HEK293T (cell line): ENCODE measurements at regions not wholly inside any gene's neighbourhood (a gene's known extent, or its start where the extent isn't known, plus 50 kb on each side); places are given as distances from the start of the nearest gene placed in this dataset.

Experiments used
- CTCF ChIA-PET: fragments of 350-600 bp; formaldehyde crosslinking; extraction: SDS; loops from one replicate; lab custom pipeline; 2021; ENCODE audit warnings: antibody characterized with exemption, inconsistent platforms; lab: Yijun Ruan, JAX
- POLR2A ChIA-PET: fragments of 350-600 bp; formaldehyde crosslinking; extraction: SDS; loops from one replicate; lab custom pipeline; 2020; ENCODE audit warnings: antibody characterized with exemption, inconsistent platforms; lab: Yijun Ruan, JAX
- DNase-seq: peaks from one replicate; pipeline ENCODE4 v3.0.0; 2012; ENCODE audit warnings: mixed read lengths; ENCODE audit errors: extremely low spot score
- ARNT ChIP-seq: fragments of 450-650 bp; IDR thresholded peaks from 2 replicates; pipeline ENCODE4 v1.6.1; 2017; ENCODE audit warnings: mild to moderate bottlenecking
- BHLHE40 ChIP-seq: fragments of 450-650 bp; IDR thresholded peaks from 2 replicates; pipeline ENCODE4 v1.6.1; 2016; ENCODE audit warnings: mild to moderate bottlenecking, moderate library complexity, borderline replicate concordance
- CTBP1 ChIP-seq: fragments of 450-650 bp; IDR thresholded peaks from 2 replicates; pipeline ENCODE4 v1.6.1; 2016; ENCODE audit warnings: borderline replicate concordance
- ELF4 ChIP-seq: fragments of 450-650 bp; IDR thresholded peaks from 2 replicates; pipeline ENCODE4 v1.6.1; 2017; ENCODE audit warnings: antibody characterized with exemption
- FOXA1 ChIP-seq: fragments of 450-650 bp; IDR thresholded peaks from 2 replicates; pipeline ENCODE4 v1.6.1; 2016; ENCODE audit warnings: mild to moderate bottlenecking
- FOXK2 ChIP-seq: fragments of 450-650 bp; IDR thresholded peaks from 2 replicates; pipeline ENCODE4 v1.6.1; 2016; ENCODE audit warnings: mild to moderate bottlenecking
- FOXM1 ChIP-seq: fragments of 450-650 bp; IDR thresholded peaks from 2 replicates; pipeline ENCODE4 v1.6.1; 2017; ENCODE audit warnings: mild to moderate bottlenecking, borderline replicate concordance
- HDGF ChIP-seq: fragments of 450-650 bp; IDR thresholded peaks from 2 replicates; pipeline ENCODE4 v1.6.1; 2017; ENCODE audit warnings: antibody characterized with exemption, borderline replicate concordance
- L3MBTL2 ChIP-seq: fragments of 450-650 bp; conservative IDR thresholded peaks from 2 replicates; pipeline ENCODE4 v1.6.1; 2016; ENCODE audit warnings: mild to moderate bottlenecking
- LEF1 ChIP-seq: fragments of 450-650 bp; IDR thresholded peaks from 2 replicates; pipeline ENCODE4 v1.6.1; 2017; ENCODE audit warnings: mild to moderate bottlenecking, borderline replicate concordance
- NFRKB ChIP-seq: fragments of 450-650 bp; IDR thresholded peaks from 2 replicates; pipeline ENCODE4 v1.6.1; 2016; ENCODE audit warnings: mild to moderate bottlenecking, moderate library complexity
- SP1 ChIP-seq: fragments of 450-650 bp; IDR thresholded peaks from 2 replicates; pipeline ENCODE4 v1.6.1; 2017
- SUZ12 ChIP-seq: fragments of 450-650 bp; IDR thresholded peaks from 2 replicates; pipeline ENCODE4 v1.6.1; 2016; ENCODE audit warnings: mild to moderate bottlenecking
- TARDBP ChIP-seq: fragments of 450-650 bp; IDR thresholded peaks from 2 replicates; pipeline ENCODE4 v1.6.1; 2016
- ZNF384 ChIP-seq: fragments of 450-650 bp; IDR thresholded peaks from 2 replicates; pipeline ENCODE4 v1.6.1; 2016
- TF ChIP-seq, protein P1 (sequence below): fragments of 450-650 bp; IDR thresholded peaks from 2 replicates; pipeline ENCODE4 v1.6.1; 2016

DNA sequence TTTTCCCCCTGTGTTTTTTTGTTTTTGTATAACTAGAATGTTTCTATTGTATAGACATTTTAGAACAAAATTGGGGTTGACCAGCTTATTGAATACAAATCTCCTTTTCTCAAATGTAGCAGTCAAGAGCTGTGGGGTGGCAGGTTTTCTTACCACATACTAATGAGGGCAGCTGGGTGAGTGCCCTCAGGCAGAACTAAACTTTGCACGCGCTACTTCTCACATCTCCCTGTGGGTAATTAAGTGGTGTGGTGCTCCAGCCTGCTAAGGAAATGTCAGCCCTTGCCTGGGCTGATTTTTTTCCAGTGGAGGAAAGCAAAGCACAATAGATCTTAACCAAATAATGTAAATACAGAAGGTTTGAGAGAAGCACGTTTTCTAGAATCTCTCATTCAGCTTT is 717.6 kb upstream of the TENM3 start:
- ChIA-PET POLR2A (no interaction called here), CTCF (interaction anchor here (1.4 to 4.0 kb wide), 2 partner anchors 12 to 224 kb away, joined by 5 to 29 read pairs; no protein-coding TSS in a partner anchor)
- TF ChIP-seq BHLHE40 (no peak), ARNT (no peak), FOXM1 (no peak), HDGF (no peak), TARDBP (no peak), ELF4 (no peak), FOXA1 (no peak), CTBP1 (no peak), LEF1 (no peak), SP1 (no peak), SUZ12 (no peak), NFRKB (no peak), ZNF384 (no peak), FOXK2 (no peak), L3MBTL2 (no peak)
- TF ChIP-seq, protein P1, sequence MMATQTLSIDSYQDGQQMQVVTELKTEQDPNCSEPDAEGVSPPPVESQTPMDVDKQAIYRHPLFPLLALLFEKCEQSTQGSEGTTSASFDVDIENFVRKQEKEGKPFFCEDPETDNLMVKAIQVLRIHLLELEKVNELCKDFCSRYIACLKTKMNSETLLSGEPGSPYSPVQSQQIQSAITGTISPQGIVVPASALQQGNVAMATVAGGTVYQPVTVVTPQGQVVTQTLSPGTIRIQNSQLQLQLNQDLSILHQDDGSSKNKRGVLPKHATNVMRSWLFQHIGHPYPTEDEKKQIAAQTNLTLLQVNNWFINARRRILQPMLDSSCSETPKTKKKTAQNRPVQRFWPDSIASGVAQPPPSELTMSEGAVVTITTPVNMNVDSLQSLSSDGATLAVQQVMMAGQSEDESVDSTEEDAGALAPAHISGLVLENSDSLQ, result no peak
- DNase-seq, result no peak

DNA sequence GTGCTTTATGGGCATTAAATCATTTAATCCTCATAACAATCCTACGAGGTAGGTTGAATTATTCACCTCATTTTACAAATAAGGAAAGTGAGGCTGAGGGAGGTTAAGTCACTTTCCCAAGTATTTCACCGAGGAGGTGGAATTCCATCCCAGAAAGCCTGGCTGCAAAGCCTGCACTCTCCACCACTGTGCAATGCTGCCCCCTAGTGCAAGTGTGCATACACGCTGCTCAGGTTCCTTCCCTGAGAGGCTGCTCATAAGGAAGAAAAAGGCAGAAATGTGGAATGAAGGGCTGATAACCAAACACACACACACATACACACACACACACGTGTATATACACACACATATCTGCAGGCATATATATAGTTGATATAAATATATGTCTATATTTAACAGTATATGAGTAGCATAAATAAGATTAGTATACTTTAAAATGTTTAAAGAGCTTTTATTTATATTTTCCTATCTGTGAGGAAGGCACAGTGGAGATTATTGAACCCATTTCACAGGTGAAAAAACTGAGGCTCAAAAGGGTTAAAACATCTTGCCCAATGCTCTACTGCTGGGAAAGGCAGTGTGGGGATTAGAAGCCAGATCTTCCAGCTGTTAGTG is 714.5 kb upstream of the TENM3 start:
- ChIA-PET POLR2A (no interaction called here), CTCF (interaction anchor here (0.6 to 4.0 kb wide), 17 partner anchors 9 to 1277 kb away, joined by 3 to 29 read pairs (median 5); no protein-coding TSS in a partner anchor)
- no peak for TF ChIP-seq FOXK2
- TF ChIP-seq HDGF, result no peak
- TF ChIP-seq NFRKB, result no peak
- no peak for TF ChIP-seq LEF1
- TF ChIP-seq, protein P1, result no peak
- no peak for TF ChIP-seq ZNF384
- TF ChIP-seq L3MBTL2, result no peak
- TF ChIP-seq FOXM1, result no peak
- TF ChIP-seq ARNT, result no peak
- TF ChIP-seq ELF4, result no peak
- no peak for TF ChIP-seq TARDBP
- peak; percentile 55 for DNase-seq

DNA sequence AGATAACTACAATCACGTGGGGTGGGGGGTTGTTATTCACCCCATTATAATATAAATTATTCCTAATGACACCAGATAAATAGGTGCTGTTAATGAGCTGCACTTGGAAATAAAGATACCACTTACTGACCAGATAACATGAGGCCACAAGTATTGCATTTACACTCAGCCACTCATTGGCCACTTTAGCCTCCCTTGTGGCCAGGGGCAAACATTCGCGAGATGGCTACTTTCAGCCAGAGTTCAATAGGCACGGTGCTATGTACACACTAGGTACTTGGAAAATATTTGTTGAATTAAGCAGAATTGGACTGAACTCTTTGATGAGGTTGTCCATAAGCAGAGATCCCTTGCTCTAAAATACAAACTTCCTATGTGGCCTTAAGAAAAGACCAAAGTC is 713.7 kb upstream of the TENM3 start:
- ChIA-PET POLR2A (no interaction called here), CTCF (interaction anchor here (0.6 to 4.0 kb wide), 7 partner anchors 12 to 1011 kb away, joined by 3 to 29 read pairs (median 6); no protein-coding TSS in a partner anchor)
- TF ChIP-seq HDGF (no peak), ZNF384 (no peak), FOXK2 (no peak), FOXA1 (no peak), TARDBP (no peak), FOXM1 (no peak), ARNT (no peak), SP1 (no peak), ELF4 (no peak), CTBP1 (no peak), LEF1 (no peak), L3MBTL2 (no peak), NFRKB (no peak), BHLHE40 (no peak), SUZ12 (no peak)
- TF ChIP-seq, protein P1, result no peak
- DNase-seq, result no peak

DNA sequence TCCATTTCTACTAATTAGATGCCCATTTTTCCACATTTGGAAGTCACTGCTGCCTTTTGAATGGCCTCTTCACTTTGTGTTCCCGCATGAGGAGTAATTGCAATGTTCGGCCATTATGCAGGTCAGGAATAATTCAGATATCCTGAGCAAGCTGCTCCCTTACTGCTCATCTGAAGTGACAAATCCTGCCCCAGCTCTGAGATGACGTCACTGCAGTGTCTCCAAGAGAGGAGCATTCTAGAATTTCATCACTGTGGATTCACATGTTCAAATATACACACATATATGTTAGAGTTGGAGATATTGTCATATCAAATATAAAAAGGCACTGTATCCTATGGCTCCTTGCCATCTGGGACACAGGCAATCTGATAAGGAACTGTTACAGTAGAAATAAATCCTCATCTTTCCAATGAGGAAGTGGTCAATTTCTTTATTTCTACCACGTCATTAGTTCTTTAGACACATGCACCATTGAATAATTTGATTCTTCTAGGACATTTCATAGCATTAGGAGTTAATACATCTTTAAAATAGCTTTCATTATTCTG is 706.9 kb upstream of the TENM3 start:
- no peak for DNase-seq
- ChIA-PET POLR2A (no interaction called here), CTCF (interaction anchor here (2.4 kb wide), 1 partner anchor 8 kb away, joined by 19 read pairs; no protein-coding TSS in a partner anchor)
- TF ChIP-seq TARDBP (no peak), ELF4 (no peak), LEF1 (no peak), ARNT (no peak), NFRKB (no peak), ZNF384 (no peak), FOXM1 (no peak), SP1 (no peak), FOXK2 (no peak), HDGF (no peak), L3MBTL2 (no peak), BHLHE40 (no peak), CTBP1 (no peak), SUZ12 (no peak)
- TF ChIP-seq, protein P1, result no peak
